ENCODE measurements at regions not wholly inside any gene's neighbourhood (a gene's known extent, or its start where the extent isn't known, plus 50 kb on each side); places are given as distances from the start of the nearest gene placed in this dataset.
"Not testable (repeated sequence)": the region's sequence is repeated elsewhere in the genome, so short reads cannot be mapped to it uniquely, and the experiment has no call there.

GRCh38 chr2:18065249-18065648, 186.8 kb downstream of the KCNS3 start:
- DNase-seq, result no peak

- DNase-seq, result no peak
Observed at GRCh38 chr2:18063826-18064470, 185.5 kb downstream of the KCNS3 start.

- no peak for DNase-seq
Observed at GRCh38 chr2:18062892-18063291, 184.4 kb downstream of the KCNS3 start.

- DNase-seq, result no peak
Observed at GRCh38 chr2:18061717-18062116, 183.2 kb downstream of the KCNS3 start.

GRCh38 chr2:18057657-18058056, 179.2 kb downstream of the KCNS3 start:
- DNase-seq, result no peak

- no peak for DNase-seq
Observed at GRCh38 chr2:18055290-18055689, 176.8 kb downstream of the KCNS3 start.

GRCh38 chr2:18050001-18050400, 171.5 kb downstream of the KCNS3 start:
- no peak for DNase-seq

- DNase-seq, result no peak
Observed at GRCh38 chr2:18049325-18049724, 170.9 kb downstream of the KCNS3 start.

GRCh38 chr2:18047896-18048657, 169.6 kb downstream of the KCNS3 start:
- no peak for DNase-seq

- DNase-seq, result no peak
Observed at GRCh38 chr2:18047213-18047611, 168.7 kb downstream of the KCNS3 start.

GRCh38 chr2:18046558-18047212, 168.2 kb downstream of the KCNS3 start:
- DNase-seq, result no peak

- no peak for DNase-seq
Observed at GRCh38 chr2:18046017-18046416, 167.6 kb downstream of the KCNS3 start.

- no peak for DNase-seq
Observed at GRCh38 chr2:18045230-18045629, 166.8 kb downstream of the KCNS3 start.

- not testable (repeated sequence) for DNase-seq
Observed at GRCh38 chr2:18017381-18017780, 138.9 kb downstream of the KCNS3 start.

GRCh38 chr2:18009891-18010290, 131.4 kb downstream of the KCNS3 start:
- DNase-seq, result no peak

GRCh38 chr2:18005411-18005810, 126.9 kb downstream of the KCNS3 start:
- DNase-seq, result no peak

- no peak for DNase-seq
Observed at GRCh38 chr2:18001671-18002070, 123.2 kb downstream of the KCNS3 start.

- no peak for DNase-seq
Observed at GRCh38 chr2:17996978-17997377, 118.5 kb downstream of the KCNS3 start.

GRCh38 chr2:17995593-17995992, 117.1 kb downstream of the KCNS3 start:
- no peak for DNase-seq
